GM18502 (cell line): ENCODE measurements at regions not wholly inside any gene's neighbourhood (a gene's known extent, or its start where the extent isn't known, plus 50 kb on each side); places are given as distances from the start of the nearest gene placed in this dataset.

ENCODE experiments used
- ATAC-seq: cut with Tn5 transposase; IDR thresholded peaks from one replicate; pipeline ENCODE4 v1.9.1; 2021; ENCODE audit warnings: mild to moderate bottlenecking; ENCODE audit not compliant: unreplicated experiment, poor library complexity

DNA sequence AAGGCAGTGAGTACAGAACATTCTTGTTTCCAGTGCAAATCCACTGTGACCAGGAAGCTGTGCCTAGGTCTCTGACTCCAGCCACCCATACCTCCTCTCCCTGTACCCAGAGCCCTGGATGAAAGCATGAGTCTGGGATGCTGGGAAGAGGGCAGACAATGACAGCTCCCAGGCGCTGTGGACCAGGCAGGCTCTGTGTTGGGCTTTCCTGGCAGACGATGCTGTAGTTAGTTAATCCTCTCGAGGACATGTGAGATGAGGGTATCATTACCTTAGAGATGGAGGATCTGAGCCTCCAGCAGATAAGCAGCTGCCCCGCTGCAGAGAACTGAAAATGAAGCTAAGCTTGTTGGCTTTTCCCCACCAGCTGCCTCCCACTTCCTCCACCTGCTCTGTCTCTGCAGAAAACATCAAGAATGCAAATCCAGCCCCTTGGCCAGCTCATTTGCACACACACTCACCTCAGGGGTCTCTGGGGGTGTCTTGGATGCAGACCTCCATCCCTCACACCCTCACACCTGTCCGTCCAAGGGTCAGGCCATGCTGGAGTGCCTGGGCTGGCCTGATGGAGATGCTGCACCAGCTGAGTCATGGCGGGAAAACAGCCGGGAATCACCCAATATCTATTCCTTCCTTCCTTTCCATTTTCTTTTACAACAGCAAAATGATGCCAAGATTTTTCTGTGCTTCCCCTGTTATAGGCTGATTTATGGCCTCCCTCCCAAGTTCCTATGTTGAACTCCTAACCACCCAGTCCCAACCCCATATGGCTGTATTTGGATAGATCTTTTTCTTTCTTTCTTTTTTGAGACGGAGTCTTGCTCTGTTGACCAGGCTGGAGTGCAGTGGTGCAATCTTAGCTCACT is 94.9 kb upstream of the SEPTIN5 start:
- peak; percentile 68 for ATAC-seq

DNA sequence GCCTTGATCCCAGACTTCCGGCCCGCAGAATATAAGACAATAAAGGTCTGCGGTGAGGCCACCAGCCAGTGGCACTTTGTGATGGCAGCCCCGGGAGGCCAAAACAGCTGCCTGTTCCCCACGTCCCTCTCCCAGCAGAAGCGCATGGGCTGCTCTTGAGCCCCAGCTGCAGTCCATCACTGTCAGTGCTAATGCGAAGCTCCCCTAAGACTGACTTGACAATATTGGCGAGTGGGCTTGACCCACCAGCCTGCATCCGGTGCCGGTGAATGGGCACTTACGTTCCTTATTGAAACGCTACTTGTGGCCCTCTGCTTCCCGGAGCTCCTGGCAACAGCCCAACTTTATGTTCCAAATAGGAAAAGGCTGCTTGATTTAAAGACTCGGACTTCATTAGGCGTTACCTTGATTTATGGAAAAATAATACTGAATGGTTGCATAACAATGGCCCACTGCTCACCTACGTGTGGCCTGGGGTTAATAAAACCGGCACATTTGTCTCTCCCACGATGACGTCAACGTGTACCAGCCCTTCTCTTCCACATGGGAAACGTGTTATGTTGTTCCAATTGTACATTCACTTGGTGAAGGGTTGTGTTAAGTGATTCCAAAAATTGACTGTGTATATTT is 93.4 kb upstream of the SEPTIN5 start:
- ATAC-seq, result no peak

DNA sequence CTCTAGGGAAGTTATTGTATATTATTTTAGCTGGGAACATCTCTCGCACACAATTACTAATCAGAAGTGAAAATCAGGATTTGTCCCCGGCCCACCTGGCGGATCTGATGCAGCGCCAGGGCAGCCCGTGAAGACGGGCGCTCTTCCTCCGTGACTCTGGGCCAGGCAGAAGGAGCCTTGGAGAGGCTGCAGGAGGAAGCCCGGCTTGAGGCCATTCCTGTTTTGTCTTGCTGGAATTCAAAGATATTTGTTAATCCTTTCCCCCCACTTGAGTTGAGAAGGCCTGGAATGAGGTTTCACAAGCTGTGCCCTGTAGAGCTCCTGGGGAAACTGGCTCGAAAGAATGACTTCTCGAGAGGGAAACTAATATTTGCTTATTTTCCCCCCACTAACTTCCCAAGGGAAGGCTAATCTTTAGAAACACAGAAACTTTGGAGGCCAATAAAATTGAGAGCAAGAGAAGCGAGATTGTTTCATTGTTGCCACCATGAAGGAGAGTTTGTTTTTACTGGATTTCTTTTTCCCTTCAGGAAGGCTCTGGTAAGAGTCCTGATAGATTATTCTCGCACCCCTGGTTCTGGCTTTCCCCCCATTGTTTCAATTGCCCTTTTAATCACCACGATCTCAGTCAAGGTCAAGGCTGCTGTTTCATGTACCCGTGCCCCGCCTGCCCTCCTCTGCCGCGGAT is 92.8 kb upstream of the SEPTIN5 start:
- no peak for ATAC-seq

DNA sequence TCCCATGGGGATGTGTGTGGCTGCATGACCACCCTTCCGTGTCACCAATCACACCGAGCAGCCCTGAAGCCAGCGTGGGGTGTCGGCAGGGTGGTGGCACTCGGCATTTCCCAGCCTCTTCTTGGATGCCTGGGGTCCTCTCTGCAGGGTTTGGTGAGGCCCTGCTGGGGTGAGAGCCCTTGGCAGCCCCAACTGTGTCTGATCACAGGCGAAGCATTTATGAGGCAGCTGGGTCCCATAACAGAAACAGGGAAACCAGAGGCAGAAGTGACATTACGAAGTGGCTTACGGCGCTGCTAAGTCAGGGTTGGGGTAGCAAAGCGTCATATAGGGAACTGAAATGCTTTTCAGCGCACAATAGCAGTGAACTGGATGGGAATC is 92.3 kb upstream of the SEPTIN5 start:
- peak; percentile 38 for ATAC-seq

DNA sequence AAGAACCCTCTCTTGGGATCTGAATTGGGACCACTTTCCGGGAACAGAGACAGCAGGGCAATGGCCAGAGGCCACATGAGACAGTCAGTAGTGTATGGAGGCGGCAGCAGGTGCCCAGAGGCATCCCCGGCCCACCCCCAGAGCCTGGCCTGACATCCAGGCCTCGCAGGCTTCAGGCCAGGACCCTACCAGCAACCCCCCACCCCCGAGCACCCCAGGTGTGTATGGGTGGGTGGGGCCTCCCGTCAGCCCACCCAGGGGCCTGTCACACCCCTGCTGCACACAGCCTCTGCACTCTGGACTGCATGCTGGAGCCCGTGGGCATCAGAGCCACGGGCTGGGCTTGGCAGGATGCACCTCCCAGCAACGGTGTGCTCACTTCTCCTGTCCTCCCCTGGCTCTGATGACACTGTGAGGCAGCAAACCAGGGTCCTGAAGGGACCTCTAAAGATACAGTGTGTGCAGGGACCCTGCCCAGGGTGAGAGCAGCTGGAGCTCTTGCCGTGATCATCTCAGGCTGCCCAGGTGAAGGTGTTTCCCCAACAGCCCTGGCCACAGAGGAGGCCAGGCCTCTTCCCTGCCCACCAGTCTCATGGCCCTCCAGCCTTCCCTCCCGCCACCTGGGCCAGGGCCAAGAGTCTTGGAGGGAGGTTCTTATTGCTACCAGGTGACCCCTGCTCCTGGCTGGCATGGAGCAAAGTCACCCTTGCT is 88.8 kb upstream of the SEPTIN5 start:
- ATAC-seq, result no peak

DNA sequence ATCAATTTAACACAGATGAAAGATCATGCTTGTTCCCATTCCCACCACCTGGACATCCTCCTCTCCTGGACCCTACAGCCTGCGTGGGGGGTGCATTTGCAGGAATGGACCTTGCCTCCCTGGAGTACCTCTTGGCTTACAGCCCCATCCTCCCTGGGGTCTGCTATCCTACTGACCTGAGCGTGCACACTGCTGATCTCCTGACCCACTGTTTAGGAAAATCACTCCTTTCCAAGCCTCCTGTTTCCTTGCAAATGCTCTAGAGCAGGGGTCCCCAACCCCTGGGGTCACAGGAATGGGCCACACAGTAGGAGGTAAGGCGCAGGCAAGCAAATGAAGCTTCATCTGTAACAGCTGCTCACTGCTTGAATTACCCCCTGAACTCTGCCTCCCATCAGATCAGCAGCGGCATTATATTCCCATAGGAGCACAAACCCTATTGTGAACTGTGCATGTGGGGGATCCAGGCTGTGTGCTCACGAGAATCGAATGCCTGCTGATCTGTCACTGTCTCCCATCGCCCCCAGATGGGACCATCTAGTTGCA is 88.2 kb upstream of the SEPTIN5 start:
- ATAC-seq, result no peak

DNA sequence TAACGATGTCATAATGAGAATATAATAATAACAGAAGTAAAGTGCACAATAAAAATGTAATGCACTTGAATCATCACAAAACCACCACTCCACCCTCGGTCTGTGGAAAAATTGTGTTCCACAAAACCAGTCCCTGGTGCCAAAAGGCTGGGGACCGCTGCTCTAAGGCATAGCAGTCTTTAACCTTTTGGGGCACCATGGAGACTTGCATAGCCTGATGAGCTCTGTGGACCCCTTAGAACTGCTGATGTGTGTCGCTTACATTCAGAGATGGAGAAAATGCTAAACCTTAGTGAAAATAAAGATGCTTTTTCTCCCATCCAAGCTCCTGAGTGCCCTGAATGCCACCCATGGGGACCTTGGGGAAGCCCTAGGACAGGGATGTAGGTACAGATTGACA is 87.6 kb upstream of the SEPTIN5 start:
- no peak for ATAC-seq

DNA sequence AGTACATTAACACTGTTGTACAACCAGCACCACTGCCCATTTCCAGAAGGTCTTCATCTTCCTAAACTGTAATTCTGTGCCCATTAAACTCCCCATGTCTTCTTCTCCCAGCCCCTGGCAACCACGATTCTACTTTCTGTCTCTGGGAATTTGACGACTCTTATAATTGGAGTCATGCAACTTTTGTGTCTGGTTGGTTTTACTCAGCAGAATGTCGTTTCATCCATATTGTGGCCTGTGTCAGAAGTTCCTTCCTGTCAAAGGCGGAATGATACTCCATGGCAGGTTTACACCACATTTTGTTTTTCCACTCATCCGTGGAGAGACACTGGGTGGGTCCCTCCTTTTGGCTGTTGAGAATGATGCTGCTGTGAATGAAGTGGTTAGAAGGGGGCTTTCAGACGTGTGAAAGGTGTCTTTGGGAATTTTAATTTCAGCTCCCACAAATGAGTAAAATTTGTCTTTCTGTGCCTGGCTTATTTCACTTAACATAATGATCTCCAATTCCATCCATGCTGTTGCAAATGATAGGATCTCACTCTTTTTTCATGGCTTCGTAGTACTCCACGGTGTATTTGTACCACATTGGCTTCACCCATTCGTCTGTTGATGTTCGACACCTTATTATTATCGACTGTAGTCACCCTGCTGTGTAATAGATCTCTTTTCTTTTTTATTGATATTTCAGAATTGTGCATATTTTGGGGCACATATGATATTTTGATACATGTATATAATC is 86.1 kb upstream of the SEPTIN5 start:
- no peak for ATAC-seq

DNA sequence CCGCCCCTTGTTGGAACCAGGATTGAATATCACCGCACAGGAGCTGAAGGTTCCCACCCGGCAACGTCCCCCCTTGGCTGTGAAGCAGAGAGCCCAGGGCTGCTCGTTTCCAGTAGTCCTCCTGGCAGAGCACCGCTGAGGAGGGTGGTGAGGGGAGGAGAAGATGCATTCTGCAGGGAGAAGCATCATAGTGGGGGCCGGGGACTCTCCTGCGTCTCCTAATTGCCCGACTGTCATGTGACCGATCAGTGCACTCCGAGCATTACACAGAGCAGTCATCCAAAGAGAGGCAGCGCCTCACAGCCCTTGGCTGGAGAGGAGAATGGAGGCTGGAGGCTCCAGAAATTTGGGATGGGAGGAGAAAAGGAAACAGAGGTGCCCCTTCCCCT is 85.0 kb upstream of the SEPTIN5 start:
- no peak for ATAC-seq

DNA sequence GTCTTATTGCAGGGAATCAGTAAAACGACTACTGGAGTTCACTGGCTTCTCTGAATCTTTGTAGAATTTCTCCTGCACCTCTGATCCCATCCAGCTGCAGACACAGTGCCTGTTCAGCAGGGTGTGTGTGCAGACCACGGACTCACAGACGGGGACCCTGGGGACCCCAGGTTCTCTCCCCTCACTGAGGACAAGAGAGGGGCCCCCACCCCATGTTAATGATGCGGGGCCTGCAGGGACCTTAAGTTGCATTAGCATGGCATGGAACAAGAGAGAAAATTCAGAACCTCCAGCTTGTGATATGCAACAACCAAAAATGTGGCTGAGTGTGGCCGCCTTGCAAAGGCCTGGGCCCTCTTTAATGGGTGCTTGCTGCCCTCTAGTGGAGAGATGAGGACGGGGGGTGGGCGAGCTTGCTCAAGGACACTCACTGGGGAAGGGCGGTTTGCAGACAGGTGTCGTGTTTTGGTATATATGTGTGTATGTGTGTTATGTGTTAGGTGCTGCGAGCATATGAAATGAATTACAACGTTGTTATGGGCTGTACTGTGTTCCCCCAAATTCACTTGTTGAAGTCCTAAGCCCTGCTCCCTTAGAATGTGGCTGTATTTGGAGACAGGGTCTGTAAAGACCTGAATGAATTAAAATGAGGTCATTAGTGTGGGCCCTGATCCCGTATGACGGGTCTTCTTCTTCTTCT is 84.4 kb upstream of the SEPTIN5 start:
- ATAC-seq, result no peak

DNA sequence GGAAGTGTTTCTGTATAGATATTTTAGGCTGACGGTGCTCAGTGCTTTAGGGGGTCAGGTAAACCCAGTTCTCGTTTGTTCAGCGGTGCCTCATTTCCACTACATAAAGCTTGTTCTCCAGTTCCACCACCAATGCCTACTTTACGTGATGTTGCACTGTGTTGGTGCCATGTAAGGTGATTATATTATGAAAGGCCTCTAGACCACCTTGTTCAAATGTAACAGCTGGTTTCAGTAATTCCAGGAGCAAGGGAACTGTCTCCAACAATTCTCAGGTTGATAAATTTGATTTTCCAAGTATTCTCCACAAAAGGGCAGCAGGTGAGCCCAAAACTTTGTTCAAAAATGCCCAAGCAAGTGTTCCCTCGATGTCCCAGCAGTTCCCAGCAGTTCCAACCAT is 83.7 kb upstream of the SEPTIN5 start:
- no peak for ATAC-seq

DNA sequence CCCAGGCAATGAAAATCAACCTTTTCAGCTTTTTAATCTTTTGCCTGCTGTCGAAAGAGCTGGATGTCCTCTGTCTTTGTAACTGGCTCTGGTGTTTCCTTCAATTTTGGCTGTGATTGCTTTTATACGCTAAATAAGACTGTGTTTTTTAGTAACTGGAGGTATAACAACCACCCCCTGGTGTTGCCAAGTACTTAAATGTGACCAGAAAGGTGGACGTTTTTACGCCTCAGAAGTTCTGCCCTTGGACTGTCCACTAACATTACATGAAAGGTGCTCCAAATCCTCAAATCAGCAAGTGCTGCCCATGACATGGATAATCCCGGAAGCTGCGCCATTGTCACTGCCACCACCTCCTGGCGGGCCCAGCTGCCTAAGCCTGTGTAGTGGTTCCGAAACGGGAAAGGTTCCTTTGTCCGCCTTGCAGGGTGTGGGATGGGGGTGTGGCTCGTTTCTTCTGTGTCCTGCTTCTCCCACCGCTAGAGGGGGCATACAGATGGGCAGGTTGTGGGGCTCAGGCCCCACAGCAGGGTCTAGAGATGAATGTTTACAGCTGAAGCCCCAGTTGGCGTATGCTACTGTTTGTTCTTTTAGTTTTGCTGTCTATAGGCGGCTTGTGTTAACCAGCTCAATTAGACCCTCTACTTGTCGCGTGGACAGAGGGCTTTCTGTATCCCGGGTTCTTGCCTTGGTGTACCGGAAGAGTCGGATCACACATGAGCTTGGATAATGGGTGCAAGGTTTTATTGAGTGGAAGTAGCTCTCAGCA is 82.2 kb upstream of the SEPTIN5 start:
- ATAC-seq, result no peak

DNA sequence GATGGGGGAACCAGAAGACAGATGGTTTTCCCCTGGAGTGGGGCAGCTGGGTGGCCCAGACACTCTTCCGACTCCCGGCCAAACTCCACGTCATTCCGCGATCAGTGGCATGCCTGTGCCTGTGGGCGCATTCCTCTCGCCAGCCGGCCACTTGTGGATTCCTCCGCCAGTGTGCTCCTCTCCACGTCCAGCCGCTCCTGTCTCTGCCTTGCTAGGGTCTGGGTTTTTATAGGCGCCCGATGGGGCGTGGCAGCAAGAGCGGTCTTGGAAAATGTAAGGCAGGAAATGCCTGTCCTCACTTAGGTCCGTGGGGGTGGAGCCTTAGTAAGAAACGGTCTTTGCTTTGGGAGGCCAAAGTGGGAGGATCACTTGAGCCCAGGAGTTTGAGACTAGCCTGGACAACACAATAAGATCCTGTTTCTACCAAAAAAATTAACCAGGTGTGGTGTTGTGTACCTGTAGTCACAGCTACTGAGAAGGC is 81.6 kb upstream of the SEPTIN5 start:
- ATAC-seq, result no peak

DNA sequence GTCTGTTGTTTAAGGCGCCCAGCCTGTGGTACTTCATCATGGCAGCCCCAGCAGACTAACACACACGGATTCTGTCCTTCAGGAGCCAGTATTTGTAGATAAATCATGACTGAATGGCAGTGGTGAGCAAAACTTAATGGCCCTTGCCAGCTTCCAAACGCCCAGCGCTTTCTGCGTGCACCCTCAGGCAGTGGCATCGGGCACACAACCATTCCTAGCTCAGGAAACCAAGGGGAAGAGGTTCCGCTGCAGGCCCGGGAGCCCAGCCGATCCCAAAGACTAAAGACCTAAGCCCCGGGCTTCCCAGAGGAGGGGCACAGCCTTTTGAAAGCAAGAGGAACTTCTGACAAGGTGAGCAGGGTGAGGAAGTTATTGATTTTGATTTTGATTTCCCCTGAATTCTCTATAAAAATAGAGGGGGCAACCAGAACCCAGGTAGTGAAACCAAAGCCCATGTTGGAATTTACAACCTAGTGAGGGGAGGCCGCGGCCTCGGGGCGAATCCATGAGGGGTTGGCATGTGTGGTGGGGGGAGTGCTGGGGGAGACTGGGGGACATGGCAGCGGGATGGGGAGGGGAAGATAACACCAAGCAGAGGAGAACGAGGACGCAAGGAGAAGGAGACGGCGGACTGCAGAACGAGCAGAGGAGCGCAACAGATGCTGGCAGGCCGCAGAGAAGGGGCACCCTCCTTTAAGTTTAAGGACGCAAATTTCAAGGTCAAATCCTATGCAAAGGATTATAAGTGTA is 79.9 kb upstream of the SEPTIN5 start:
- no peak for ATAC-seq

DNA sequence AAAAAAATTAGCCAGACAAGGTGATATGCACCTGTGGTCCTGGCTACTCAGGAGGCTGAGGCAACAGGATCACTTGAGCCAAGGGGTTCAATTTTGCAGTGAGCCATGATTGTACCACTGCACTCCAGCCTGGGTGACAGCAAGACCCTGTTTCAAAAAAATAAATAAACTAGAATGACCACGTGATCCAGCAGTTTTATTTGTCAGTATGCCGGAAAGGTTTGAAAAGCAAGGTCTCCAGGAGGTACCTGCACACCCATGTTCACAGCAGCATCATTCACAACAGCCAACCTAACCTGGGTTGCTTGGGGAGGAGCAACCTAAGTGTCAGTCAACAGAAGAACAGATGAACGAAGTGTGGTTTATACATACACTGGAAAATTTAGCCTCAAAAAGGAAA is 78.7 kb upstream of the SEPTIN5 start:
- ATAC-seq, result no peak

DNA sequence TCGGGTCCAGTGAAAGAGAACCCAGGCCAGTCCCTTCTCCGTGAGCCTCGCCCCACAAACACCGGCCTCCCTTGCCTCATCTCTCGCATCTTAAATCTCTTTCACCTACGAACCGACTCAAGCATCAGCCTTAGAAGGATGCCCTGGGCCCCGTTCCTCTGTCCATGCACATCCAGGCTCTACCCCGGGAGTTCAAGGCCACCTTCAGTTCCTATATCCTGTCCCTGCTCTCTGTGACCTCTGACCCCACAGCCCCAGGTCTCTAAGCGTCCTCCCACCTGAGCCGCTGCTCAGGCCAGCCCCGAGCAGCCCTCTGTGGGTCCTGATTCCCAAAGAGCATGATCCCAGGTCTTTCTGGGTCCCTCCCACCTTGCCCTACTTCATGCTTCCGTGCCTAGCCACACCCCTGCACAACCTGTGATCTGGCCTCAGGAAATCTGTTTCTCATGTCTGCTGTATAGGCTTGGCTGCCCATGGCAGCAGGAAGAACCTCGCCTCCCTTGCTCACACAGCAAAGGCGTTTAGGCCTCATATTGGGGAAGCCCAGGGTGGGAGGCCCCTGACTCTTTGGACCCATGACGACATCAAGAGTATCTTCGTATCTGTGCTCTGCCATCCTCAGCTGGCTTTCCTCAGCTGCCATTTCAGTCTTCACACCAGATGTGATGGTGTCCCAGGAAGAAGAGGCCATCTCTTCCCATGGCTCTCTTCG is 77.5 kb upstream of the SEPTIN5 start:
- no peak for ATAC-seq
